Neuronal stem cell (in vitro differentiated cells): ENCODE measurements at regions not wholly inside any gene's neighbourhood (a gene's known extent, or its start where the extent isn't known, plus 50 kb on each side); places are given as distances from the start of the nearest gene placed in this dataset.
"Not testable (repeated sequence)": the region's sequence is repeated elsewhere in the genome, so short reads cannot be mapped to it uniquely, and the experiment has no call there.

Experiments
- DNase-seq: peaks from one replicate; pipeline ENCODE4 v3.0.0-alpha.2; 2013; ENCODE audit warnings: low spot score
- H2AFZ ChIP-seq: one replicate; pipeline ENCODE4 v1.6.1; 2013; ENCODE audit warnings: mild to moderate bottlenecking, low read length, inconsistent platforms
- H2AK5ac ChIP-seq: 2 replicates; pipeline ENCODE4 v1.6.1; 2013; ENCODE audit warnings: low read depth, mild to moderate bottlenecking, inconsistent platforms, low read length, moderate library complexity, mixed read lengths
- H2BK120ac ChIP-seq: 2 replicates; pipeline ENCODE4 v1.6.1; 2013; ENCODE audit warnings: low read depth, mild to moderate bottlenecking, inconsistent platforms, low read length, moderate library complexity, mixed read lengths
- H2BK12ac ChIP-seq: one replicate; pipeline ENCODE4 v1.6.1; 2013; ENCODE audit warnings: low read length, inconsistent platforms
- H2BK15ac ChIP-seq: 2 replicates; pipeline ENCODE4 v1.6.1; 2013; ENCODE audit warnings: mild to moderate bottlenecking, low read length, inconsistent platforms, mixed read lengths
- H2BK5ac ChIP-seq: one replicate; pipeline ENCODE4 v1.6.1; 2013; ENCODE audit warnings: inconsistent platforms, mild to moderate bottlenecking, low read length, moderate library complexity
- H3K14ac ChIP-seq: one replicate; pipeline ENCODE4 v1.6.1; 2013; ENCODE audit warnings: low read length, inconsistent platforms
- H3K18ac ChIP-seq: 2 replicates; pipeline ENCODE4 v1.6.1; 2013; ENCODE audit warnings: low read length, inconsistent platforms
- H3K23ac ChIP-seq: 2 replicates; pipeline ENCODE4 v1.6.1; 2013; ENCODE audit warnings: low read depth, mild to moderate bottlenecking, mixed read lengths, low read length, inconsistent platforms; ENCODE audit not compliant: poor library complexity
- H3K27ac ChIP-seq: replicated peaks from 3 replicates; pipeline ENCODE4 v1.5.1; 2013; ENCODE audit warnings: low read length, inconsistent platforms
- H3K27me3 ChIP-seq, 3 experiments: 2 replicates each; pipeline ENCODE4 v1.6.1; 2013; ENCODE audit warnings: low read length in 3 of 3, mild to moderate bottlenecking in 2 of 3, inconsistent platforms in 1 of 3, low read depth in 1 of 3, mixed read lengths in 1 of 3, moderate library complexity in 1 of 3; ENCODE audit not compliant: control insufficient read depth in 3 of 3, insufficient read depth in 3 of 3
- H3K36me3 ChIP-seq, 2 donors: replicated peaks in 1 of 2; 2 replicates each; pipeline ENCODE4 v1.6.1; 2013; ENCODE audit warnings: low read length in 2 of 2; ENCODE audit not compliant: control insufficient read depth in 2 of 2, insufficient read depth in 2 of 2
- H3K4ac ChIP-seq: 2 replicates; pipeline ENCODE4 v1.6.1; 2013; ENCODE audit warnings: inconsistent platforms, mild to moderate bottlenecking, low read length, moderate library complexity
- H3K4me1 ChIP-seq, 2 donors: 1 replicate in 1 of 2; 2 replicates in 1 of 2; pipeline ENCODE4 v1.6.1; 2013; ENCODE audit warnings: low read length in 2 of 2, low read depth in 1 of 2; ENCODE audit not compliant: control insufficient read depth in 2 of 2, insufficient read depth in 1 of 2
- H3K4me2 ChIP-seq: one replicate; pipeline ENCODE4 v1.6.1; 2013; ENCODE audit warnings: mild to moderate bottlenecking, low read length, inconsistent platforms; ENCODE audit not compliant: insufficient read depth, poor library complexity, severe bottlenecking
- H3K4me3 ChIP-seq, 2 donors: 2 replicates each; pipeline ENCODE4 v1.5.1; 2013; ENCODE audit warnings: low read length in 2 of 2, mild to moderate bottlenecking in 2 of 2, inconsistent platforms in 1 of 2, moderate library complexity in 1 of 2
- H3K79me1 ChIP-seq: one replicate; pipeline ENCODE4 v1.6.1; 2013; ENCODE audit warnings: low read depth, mild to moderate bottlenecking, inconsistent platforms, low read length, moderate library complexity
- H3K9ac ChIP-seq: one replicate; pipeline ENCODE4 v1.6.1; 2013; ENCODE audit warnings: mild to moderate bottlenecking, low read depth, low read length, inconsistent platforms; ENCODE audit not compliant: poor library complexity
- H3K9me3 ChIP-seq, 2 donors: replicated peaks in 1 of 2; 2 replicates each; pipeline versions ENCODE3 to v1.6.1; 2013; ENCODE audit warnings: low read length in 2 of 2, mild to moderate bottlenecking in 2 of 2, inconsistent platforms in 1 of 2, low read depth in 1 of 2, mixed read lengths in 1 of 2, moderate library complexity in 1 of 2; ENCODE audit not compliant: control insufficient read depth in 2 of 2, insufficient read depth in 1 of 2
- H4K8ac ChIP-seq: one replicate; pipeline ENCODE4 v1.6.1; 2013; ENCODE audit warnings: low read depth, mild to moderate bottlenecking, inconsistent platforms, low read length, moderate library complexity
- H4K91ac ChIP-seq: one replicate; pipeline ENCODE4 v1.6.1; 2013; ENCODE audit warnings: low read length, low read depth, mild to moderate bottlenecking, inconsistent platforms; ENCODE audit not compliant: poor library complexity
- WGBS, 2 donors: extraction: QIAGEN DNeasy Blood & Tissue Kit; methylation state at CpG; one replicate each; pipeline ENCODE4 v1.1.7; 2013; ENCODE audit warnings: missing lambda C conversion rate in 2 of 2, mixed read lengths in 1 of 2; ENCODE audit not compliant: insufficient read length in 2 of 2, insufficient replicate concordance in 1 of 2; ENCODE audit errors: extremely low coverage in 2 of 2; 5-methylcytosine and 5-hydroxymethylcytosine counted together

GRCh38 chr20:55417836-55418235 is 587.5 kb downstream of the CBLN4 start:
- Histone ChIP-seq H3K4me1 (no peaks in the 10 kb centered on the region), H3K14ac (no peak overlapping the region), H3K4me2 (no peak overlapping the region), H2BK5ac (no peak overlapping the region), H2BK12ac (no peak overlapping the region), H3K4me3 (no peak overlapping the region), H4K8ac (no peak overlapping the region), H2AFZ (no peak overlapping the region), H3K27me3 (peaks cover 0 to 1% (median 0%) of the 10 kb centered on the region in 3 experiments), H4K91ac (no peak overlapping the region), H2BK120ac (no peak overlapping the region), H3K79me1 (no peaks in the 10 kb centered on the region), H3K36me3 (no peaks in the 10 kb centered on the region), H2BK15ac (no peak overlapping the region), H3K4ac (no peak overlapping the region), H3K23ac (no peak overlapping the region), H3K9ac (no peak overlapping the region), H3K27ac (no peak overlapping the region), H3K9me3 (no peaks in the 10 kb centered on the region), H2AK5ac (no peak overlapping the region), H3K18ac (no peak overlapping the region)
- no CpG with 5 or more reads among the region's 1 CpG for WGBS, 2 donors
- no peak for DNase-seq

- Histone ChIP-seq H3K23ac (no peak overlapping the region), H3K9ac (no peak overlapping the region), H3K36me3 (no peaks in the 10 kb centered on the region), H2BK120ac (no peak overlapping the region), H2BK15ac (no peak overlapping the region), H3K79me1 (no peaks in the 10 kb centered on the region), H4K8ac (no peak overlapping the region), H2AFZ (no peak overlapping the region), H3K27ac (no peak overlapping the region), H4K91ac (no peak overlapping the region), H3K27me3 (no peaks in the 10 kb centered on the region), H2BK5ac (no peak overlapping the region), H3K4me1 (no peaks in the 10 kb centered on the region), H2BK12ac (no peak overlapping the region), H3K4me3 (no peak overlapping the region), H3K18ac (no peak overlapping the region), H3K4me2 (no peak overlapping the region), H3K14ac (no peak overlapping the region), H2AK5ac (no peak overlapping the region), H3K9me3 (no peaks in the 10 kb centered on the region), H3K4ac (no peak overlapping the region)
- WGBS, 2 donors: no CpG with 5 or more reads among the region's 7 CpGs
- peak; percentile 12 for DNase-seq
Observed at GRCh38 chr20:55415567-55416142, 589.7 kb downstream of the CBLN4 start.

- H3K18ac ChIP-seq, H3K4ac ChIP-seq, H3K9ac ChIP-seq, H2BK15ac ChIP-seq, H3K36me3 ChIP-seq, H2AFZ ChIP-seq, H3K27ac ChIP-seq, H4K8ac ChIP-seq, H4K91ac ChIP-seq, H3K4me1 ChIP-seq, H3K14ac ChIP-seq, H2BK5ac ChIP-seq, H3K9me3 ChIP-seq, H3K27me3 ChIP-seq, DNase-seq, H3K79me1 ChIP-seq, H2AK5ac ChIP-seq, H2BK12ac ChIP-seq, H3K23ac ChIP-seq, H3K4me2 ChIP-seq, H2BK120ac ChIP-seq, H3K4me3 ChIP-seq: not testable (repeated sequence)
- no CpG with 5 or more reads among the region's 1 CpG for WGBS, 2 donors
Observed at GRCh38 chr20:55412508-55412907, 592.8 kb downstream of the CBLN4 start.

GRCh38 chr20:55406891-55407290 is 598.4 kb downstream of the CBLN4 start:
- Histone ChIP-seq H2BK12ac (no peak overlapping the region), H3K79me1 (no peaks in the 10 kb centered on the region), H2AFZ (no peak overlapping the region), H2BK120ac (no peak overlapping the region), H2AK5ac (no peak overlapping the region), H3K9me3 (no peaks in the 10 kb centered on the region), H3K18ac (no peak overlapping the region), H3K27ac (no peak overlapping the region), H3K23ac (no peak overlapping the region), H3K14ac (no peak overlapping the region), H3K4me2 (no peak overlapping the region), H3K9ac (no peak overlapping the region), H3K4me1 (no peaks in the 10 kb centered on the region), H3K36me3 (no peaks in the 10 kb centered on the region), H3K27me3 (no peaks in the 10 kb centered on the region), H4K91ac (no peak overlapping the region), H3K4me3 (no peak overlapping the region), H2BK15ac (no peak overlapping the region), H4K8ac (no peak overlapping the region), H2BK5ac (no peak overlapping the region), H3K4ac (no peak overlapping the region)
- DNase-seq: no peak
- no CpG with 5 or more reads among the region's 2 CpGs for WGBS, 2 donors
